CD14-positive monocyte (primary cell): ENCODE measurements at regions not wholly inside any gene's neighbourhood (a gene's known extent, or its start where the extent isn't known, plus 50 kb on each side); places are given as distances from the start of the nearest gene placed in this dataset.

Source experiments
- DNase-seq, 3 donors: peaks; one replicate each; pipeline ENCODE4 v3.0.0-alpha.2; 2011 to 2022
- H2AFZ ChIP-seq: 2 replicates; pipeline ENCODE4 v1.6.0; 2012; ENCODE audit warnings: mild to moderate bottlenecking, low read depth, low read length, inconsistent platforms; ENCODE audit not compliant: insufficient read depth, poor library complexity, severe bottlenecking
- H3K27ac ChIP-seq, 2 donors: 1 replicate in 1 of 2; 2 replicates in 1 of 2; pipeline ENCODE4 v1.5.1; 2012 to 2013; ENCODE audit warnings: low read length in 2 of 2, control low read depth in 1 of 2, inconsistent platforms in 1 of 2, low read depth in 1 of 2, mild to moderate bottlenecking in 1 of 2
- H3K27me3 ChIP-seq, 2 donors: one replicate each; pipeline versions ENCODE4 v1.6.0 to v1.6.1; 2011 to 2013; ENCODE audit warnings: low read length in 2 of 2; ENCODE audit not compliant: control insufficient read depth in 2 of 2, insufficient read depth in 2 of 2
- H3K36me3 ChIP-seq, 2 donors: replicated peaks in 1 of 2; 1 replicate in 1 of 2; 2 replicates in 1 of 2; pipeline versions ENCODE4 v1.5.1 to v1.6.1; 2012 to 2013; ENCODE audit warnings: low read length in 2 of 2, control low read depth in 1 of 2, inconsistent platforms in 1 of 2, mild to moderate bottlenecking in 1 of 2; ENCODE audit not compliant: insufficient read depth in 2 of 2, control insufficient read depth in 1 of 2
- H3K4me1 ChIP-seq, 2 donors: 1 replicate in 1 of 2; 2 replicates in 1 of 2; pipeline versions ENCODE4 v1.5.1 to v1.6.1; 2012 to 2013; ENCODE audit warnings: low read length in 2 of 2, control low read depth in 1 of 2, inconsistent platforms in 1 of 2, mild to moderate bottlenecking in 1 of 2, moderate library complexity in 1 of 2; ENCODE audit not compliant: insufficient read depth in 2 of 2, control insufficient read depth in 1 of 2
- H3K4me2 ChIP-seq: replicated peaks from 2 replicates; pipeline ENCODE3; 2012; ENCODE audit warnings: low read length, moderate library complexity, mild to moderate bottlenecking; ENCODE audit not compliant: poor library complexity, severe bottlenecking; ENCODE audit errors: extremely low read depth
- H3K4me3 ChIP-seq, 3 experiments: fragments of 200-600 bp in 1 of 3; sonication (generic) in 1 of 3; replicated peaks in 1 of 3; 1 replicate in 2 of 3; 2 replicates in 1 of 3; pipeline ENCODE4 v1.5.1; 2011 to 2013; ENCODE audit warnings: low read length in 3 of 3, mild to moderate bottlenecking in 3 of 3, control low read depth in 2 of 3, low read depth in 2 of 3, inconsistent platforms in 1 of 3, moderate library complexity in 1 of 3
- H3K79me2 ChIP-seq: 2 replicates; pipeline ENCODE4 v1.6.0; 2012; ENCODE audit warnings: mild to moderate bottlenecking, control low read depth, inconsistent platforms, low read length, moderate library complexity; ENCODE audit not compliant: insufficient read depth
- H3K9ac ChIP-seq: 2 replicates; pipeline ENCODE4 v1.6.0; 2017; ENCODE audit warnings: low read length, mild to moderate bottlenecking; ENCODE audit not compliant: insufficient read depth, poor library complexity, severe bottlenecking
- H3K9me3 ChIP-seq, 2 donors: replicated peaks in 1 of 2; 1 replicate in 1 of 2; 2 replicates in 1 of 2; pipeline versions ENCODE4 v1.5.1 to v1.6.1; 2012 to 2013; ENCODE audit warnings: low read length in 2 of 2, control low read depth in 1 of 2; ENCODE audit not compliant: control insufficient read depth in 1 of 2, insufficient read depth in 1 of 2
- H4K20me1 ChIP-seq: 2 replicates; pipeline ENCODE4 v1.6.0; 2012; ENCODE audit warnings: mild to moderate bottlenecking, low read length, control low read depth, moderate library complexity; ENCODE audit not compliant: insufficient read depth
- H3K27ac Mint-ChIP-seq, 7 donors: one replicate each; pipeline ENCODE4 v1.8.0; 2020; ENCODE audit warnings: mild to moderate bottlenecking in 7 of 7, mixed read lengths in 7 of 7, moderate library complexity in 6 of 7, inconsistent platforms in 2 of 7
- H3K27me3 Mint-ChIP-seq, 3 donors: one replicate each; pipeline ENCODE4 v1.8.0; 2021 to 2022; ENCODE audit warnings: low read depth in 3 of 3, mild to moderate bottlenecking in 3 of 3, mixed read lengths in 3 of 3, moderate library complexity in 3 of 3, inconsistent platforms in 1 of 3
- H3K36me3 Mint-ChIP-seq, 2 donors: one replicate each; pipeline ENCODE4 v1.8.0; 2020; ENCODE audit warnings: mixed read lengths in 2 of 2, inconsistent platforms in 1 of 2, mild to moderate bottlenecking in 1 of 2
- H3K4me1 Mint-ChIP-seq: one replicate; pipeline ENCODE4 v1.8.0; 2020; ENCODE audit warnings: mild to moderate bottlenecking, mixed read lengths
- H3K4me3 Mint-ChIP-seq, 2 donors: one replicate each; pipeline ENCODE4 v1.8.0; 2020; ENCODE audit warnings: mild to moderate bottlenecking in 2 of 2, mixed read lengths in 2 of 2, moderate library complexity in 1 of 2
- H3K9me3 Mint-ChIP-seq, 7 donors: one replicate each; pipeline ENCODE4 v1.8.0; 2020 to 2022; ENCODE audit warnings: mixed read lengths in 7 of 7, mild to moderate bottlenecking in 6 of 7, moderate library complexity in 6 of 7, inconsistent platforms in 2 of 7
- WGBS: methylation state at CpG from one replicate; pipeline ENCODE4 v1.1.5; 2013; ENCODE audit warnings: missing lambda C conversion rate; ENCODE audit not compliant: insufficient coverage; 5-methylcytosine and 5-hydroxymethylcytosine counted together
- intact Hi-C, 2 donors: fragments of 100-400 bp; cut with micrococcal nuclease; formaldehyde crosslinking; loops; one replicate each; pipeline versions ENCODE4 v1.15.0 to v1.15.1; 2023
- TF ChIP-seq, protein P1 (sequence below): fragments of 200-600 bp; IDR thresholded peaks from one replicate; pipeline ENCODE4 v1.8.0; 2022; ENCODE audit warnings: antibody characterized with exemption, mild to moderate bottlenecking

DNA sequence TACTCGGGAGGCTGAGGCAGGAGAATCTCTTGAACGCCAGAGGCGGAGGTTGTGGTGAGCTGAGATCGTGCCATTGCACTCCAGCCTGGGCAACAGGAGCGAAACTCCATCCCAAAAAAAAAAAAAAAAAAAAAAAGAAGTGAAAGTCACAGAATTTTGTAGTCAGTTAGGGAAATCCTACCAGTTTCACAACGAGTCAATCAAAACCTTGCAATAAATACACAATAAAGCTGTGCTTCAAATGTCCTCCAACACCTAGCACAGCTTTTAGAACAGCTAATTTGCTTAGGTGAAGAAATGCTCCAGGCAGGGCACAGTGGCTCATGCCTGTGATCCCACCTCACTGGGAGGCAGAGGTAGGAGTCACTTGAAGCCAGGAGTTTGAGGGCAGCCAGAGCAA, 112.8 kb upstream of the ATF7IP start:
- peaks cover 54% of the 10 kb centered on the region for H3K4me1 Mint-ChIP-seq
- peak in 2 of 3 donors; percentile 41 to 49 for DNase-seq
- H3K4me3 Mint-ChIP-seq = peak overlapping the region in 1 of 2 donors; percentile 57
- Histone ChIP-seq H3K79me2 (no peaks in the 10 kb centered on the region), H3K9me3 (no peaks in the 10 kb centered on the region), H3K4me3 (peak overlapping the region in 1 of 3 experiments; percentile 49), H3K4me2 (peak overlapping the region; percentile 47), H3K27ac (peak overlapping the region; percentile 69 to 73), H3K9ac (no peak overlapping the region), H2AFZ (peak overlapping the region; percentile 26), H3K4me1 (peaks cover 46 to 57% of the 10 kb centered on the region in 2 donors), H4K20me1 (no peaks in the 10 kb centered on the region), H3K27me3 (no peaks in the 10 kb centered on the region), H3K36me3 (no peaks in the 10 kb centered on the region)
- peaks cover 0 to 3% of the 10 kb centered on the region in 2 donors for H3K36me3 Mint-ChIP-seq
- no CpG with 5 or more reads among the region's 6 CpGs for WGBS
- peaks cover 0 to 8% (median 3%) of the 10 kb centered on the region in 7 donors for H3K9me3 Mint-ChIP-seq
- peak overlapping the region; percentile 67 to 89 (median 82) for H3K27ac Mint-ChIP-seq
- H3K27me3 Mint-ChIP-seq = peaks cover 0 to 2% (median 0%) of the 10 kb centered on the region in 3 donors
- TF ChIP-seq, protein P1, sequence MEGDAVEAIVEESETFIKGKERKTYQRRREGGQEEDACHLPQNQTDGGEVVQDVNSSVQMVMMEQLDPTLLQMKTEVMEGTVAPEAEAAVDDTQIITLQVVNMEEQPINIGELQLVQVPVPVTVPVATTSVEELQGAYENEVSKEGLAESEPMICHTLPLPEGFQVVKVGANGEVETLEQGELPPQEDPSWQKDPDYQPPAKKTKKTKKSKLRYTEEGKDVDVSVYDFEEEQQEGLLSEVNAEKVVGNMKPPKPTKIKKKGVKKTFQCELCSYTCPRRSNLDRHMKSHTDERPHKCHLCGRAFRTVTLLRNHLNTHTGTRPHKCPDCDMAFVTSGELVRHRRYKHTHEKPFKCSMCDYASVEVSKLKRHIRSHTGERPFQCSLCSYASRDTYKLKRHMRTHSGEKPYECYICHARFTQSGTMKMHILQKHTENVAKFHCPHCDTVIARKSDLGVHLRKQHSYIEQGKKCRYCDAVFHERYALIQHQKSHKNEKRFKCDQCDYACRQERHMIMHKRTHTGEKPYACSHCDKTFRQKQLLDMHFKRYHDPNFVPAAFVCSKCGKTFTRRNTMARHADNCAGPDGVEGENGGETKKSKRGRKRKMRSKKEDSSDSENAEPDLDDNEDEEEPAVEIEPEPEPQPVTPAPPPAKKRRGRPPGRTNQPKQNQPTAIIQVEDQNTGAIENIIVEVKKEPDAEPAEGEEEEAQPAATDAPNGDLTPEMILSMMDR = no peak
- intact Hi-C loops = no loop called here

DNA sequence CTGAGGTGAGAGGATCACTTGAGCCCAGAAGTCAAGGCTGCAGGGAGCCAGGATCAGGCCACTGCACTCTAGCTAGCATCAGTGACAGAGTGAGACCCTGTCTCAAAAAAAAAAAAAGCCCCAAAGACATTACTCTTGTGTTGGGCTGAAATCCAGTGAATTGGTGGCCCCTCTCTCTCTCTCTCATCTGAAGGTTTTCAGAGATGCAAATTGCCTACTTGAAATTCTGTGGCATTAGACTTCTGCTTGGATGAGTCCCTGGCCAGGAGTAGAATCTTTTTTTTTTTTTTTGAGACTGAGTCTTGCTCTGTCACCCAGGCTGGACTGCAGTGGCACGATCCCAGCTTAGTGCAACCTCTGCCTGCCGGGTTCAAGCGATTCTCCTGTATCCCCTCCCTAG, 112.0 kb upstream of the ATF7IP start:
- peaks cover 54 to 65% of the 10 kb centered on the region in 2 donors for H3K4me1 ChIP-seq
- H3K9ac ChIP-seq = no peak overlapping the region
- Mint-ChIP-seq H3K36me3 (peaks cover 0 to 6% of the 10 kb centered on the region in 2 donors), H3K27me3 (no peaks in the 10 kb centered on the region), H3K27ac (peak overlapping the region in 3 of 7 donors; percentile 15 to 89 (median 86)), H3K4me3 (no peak overlapping the region), H3K4me1 (peaks cover 62% of the 10 kb centered on the region), H3K9me3 (peaks cover 1 to 14% (median 8%) of the 10 kb centered on the region in 7 donors)
- DNase-seq = no peak
- H3K36me3 ChIP-seq = no peaks in the 10 kb centered on the region
- TF ChIP-seq, protein P1 = no peak
- H3K79me2 ChIP-seq = no peaks in the 10 kb centered on the region
- H3K9me3 ChIP-seq = peaks cover 0 to under 1% of the 10 kb centered on the region in 2 donors
- H3K4me3 ChIP-seq = no peak overlapping the region
- no peak overlapping the region for H3K4me2 ChIP-seq
- H4K20me1 ChIP-seq = no peaks in the 10 kb centered on the region
- no CpG with 5 or more reads among the region's 3 CpGs for WGBS
- H2AFZ ChIP-seq = no peak overlapping the region
- H3K27me3 ChIP-seq = no peaks in the 10 kb centered on the region
- intact Hi-C loops = no loop called here
- peak overlapping the region in 1 of 2 donors; percentile 69 for H3K27ac ChIP-seq
